22Rv1 (cell line): ENCODE measurements at regions not wholly inside any gene's neighbourhood (a gene's known extent, or its start where the extent isn't known, plus 50 kb on each side); places are given as distances from the start of the nearest gene placed in this dataset.

Source experiments
- H3K27ac ChIP-seq: fragments of 450-650 bp; 2 replicates; pipeline ENCODE4 v1.5.1; 2017
- ZFX ChIP-seq: fragments of 450-650 bp; IDR thresholded peaks from 2 replicates; pipeline ENCODE4 v1.6.1; 2017; ENCODE audit warnings: antibody characterized with exemption, borderline replicate concordance
- TF ChIP-seq, protein P1 (sequence below): fragments of 450-650 bp; IDR thresholded peaks from 2 replicates; pipeline ENCODE4 v1.5.1; 2017; ENCODE audit warnings: mild to moderate bottlenecking

DNA sequence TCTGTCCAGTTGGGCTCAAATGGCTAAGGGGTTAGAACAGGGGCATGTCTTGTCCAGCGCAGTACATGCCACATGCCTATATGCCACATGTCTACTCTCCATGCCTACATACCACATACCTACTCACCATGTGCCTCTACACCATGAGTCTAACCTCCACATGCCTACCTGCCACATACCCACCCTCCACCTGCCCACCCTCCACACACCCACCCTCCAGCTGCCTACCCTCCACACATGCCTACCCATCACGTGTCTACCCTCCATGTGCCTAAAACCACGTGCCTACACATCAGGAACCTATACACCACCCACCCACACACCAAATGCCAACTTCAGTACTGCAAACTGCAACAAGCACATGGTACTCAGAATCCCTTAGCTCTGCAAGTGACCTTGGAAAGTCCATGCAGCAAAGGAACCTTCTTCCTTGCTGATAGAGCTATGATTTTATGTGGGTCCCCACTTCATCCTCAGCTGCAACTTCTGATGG lies 113.0 kb upstream of the CST7 start:
- H3K27ac ChIP-seq, result no peak overlapping the region
- TF ChIP-seq, protein P1, sequence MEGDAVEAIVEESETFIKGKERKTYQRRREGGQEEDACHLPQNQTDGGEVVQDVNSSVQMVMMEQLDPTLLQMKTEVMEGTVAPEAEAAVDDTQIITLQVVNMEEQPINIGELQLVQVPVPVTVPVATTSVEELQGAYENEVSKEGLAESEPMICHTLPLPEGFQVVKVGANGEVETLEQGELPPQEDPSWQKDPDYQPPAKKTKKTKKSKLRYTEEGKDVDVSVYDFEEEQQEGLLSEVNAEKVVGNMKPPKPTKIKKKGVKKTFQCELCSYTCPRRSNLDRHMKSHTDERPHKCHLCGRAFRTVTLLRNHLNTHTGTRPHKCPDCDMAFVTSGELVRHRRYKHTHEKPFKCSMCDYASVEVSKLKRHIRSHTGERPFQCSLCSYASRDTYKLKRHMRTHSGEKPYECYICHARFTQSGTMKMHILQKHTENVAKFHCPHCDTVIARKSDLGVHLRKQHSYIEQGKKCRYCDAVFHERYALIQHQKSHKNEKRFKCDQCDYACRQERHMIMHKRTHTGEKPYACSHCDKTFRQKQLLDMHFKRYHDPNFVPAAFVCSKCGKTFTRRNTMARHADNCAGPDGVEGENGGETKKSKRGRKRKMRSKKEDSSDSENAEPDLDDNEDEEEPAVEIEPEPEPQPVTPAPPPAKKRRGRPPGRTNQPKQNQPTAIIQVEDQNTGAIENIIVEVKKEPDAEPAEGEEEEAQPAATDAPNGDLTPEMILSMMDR, result no peak
- no peak for TF ChIP-seq ZFX

DNA sequence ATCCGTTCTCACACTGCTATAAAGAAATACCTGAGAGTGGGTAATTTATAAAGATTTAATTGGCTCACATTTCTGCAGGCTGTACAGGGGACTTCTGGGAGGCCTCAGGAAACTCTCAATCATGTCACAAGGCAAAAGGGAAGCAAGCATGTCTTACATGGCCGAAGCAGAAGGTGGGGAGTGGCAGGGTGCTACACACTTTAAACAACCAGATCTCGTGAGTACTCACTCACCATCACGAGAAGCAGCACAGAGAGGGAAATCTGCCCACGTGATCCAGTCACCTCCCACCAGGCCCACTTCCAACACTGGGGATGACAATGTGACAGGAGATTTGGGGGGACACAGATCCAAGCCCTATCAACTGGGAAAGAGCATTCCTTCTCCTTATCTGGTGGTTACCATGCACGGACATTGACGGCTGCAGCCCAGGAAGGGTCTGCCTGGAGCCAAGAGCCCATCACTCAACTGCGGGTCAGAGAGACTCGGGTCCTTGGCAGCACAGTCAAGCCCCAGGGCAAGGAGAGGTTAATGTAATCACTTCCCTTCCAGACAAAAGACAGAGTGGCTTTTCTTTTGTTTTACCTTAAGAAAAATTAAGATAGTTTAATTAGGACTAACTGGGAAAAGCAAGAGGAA lies 112.3 kb upstream of the CST7 start:
- no peak overlapping the region for H3K27ac ChIP-seq

DNA sequence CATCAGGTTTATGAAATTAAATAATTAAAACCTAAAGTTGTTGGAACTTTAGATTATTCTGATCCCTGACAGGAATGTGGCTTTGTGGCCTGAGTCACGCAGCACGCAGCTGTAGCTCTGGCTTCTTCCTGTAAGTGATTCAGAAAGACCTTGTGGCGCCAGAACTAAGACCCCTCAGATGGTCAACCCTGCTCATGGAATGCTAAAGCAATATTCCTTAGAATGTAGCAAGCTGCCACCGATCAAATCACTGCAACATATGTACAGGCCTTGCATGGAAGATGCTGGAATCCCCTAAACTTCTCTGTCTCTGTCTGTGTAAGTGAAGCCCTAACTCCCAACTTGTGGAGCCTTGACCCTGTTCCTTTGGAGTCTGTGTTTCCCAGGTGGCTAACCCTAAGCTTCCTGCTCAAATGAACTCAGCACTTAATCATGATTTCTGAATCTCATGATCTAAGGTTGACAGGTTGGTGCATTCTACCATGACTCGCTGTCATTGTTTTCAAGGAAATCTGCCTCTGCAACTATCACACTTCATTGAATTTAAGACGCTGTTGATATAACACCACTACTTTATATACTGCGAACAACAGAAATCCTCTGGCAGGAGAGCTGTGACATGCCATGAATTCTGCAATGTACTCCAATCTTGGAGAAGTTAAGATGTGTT lies 111.2 kb upstream of the CST7 start:
- TF ChIP-seq, protein P1, result no peak
- no peak for TF ChIP-seq ZFX
- H3K27ac ChIP-seq, result no peak overlapping the region

More for the DNA sequence above, 112.3 kb upstream of the CST7 start:
- TF ChIP-seq ZFX, result no peak
- TF ChIP-seq, protein P1, result no peak

DNA sequence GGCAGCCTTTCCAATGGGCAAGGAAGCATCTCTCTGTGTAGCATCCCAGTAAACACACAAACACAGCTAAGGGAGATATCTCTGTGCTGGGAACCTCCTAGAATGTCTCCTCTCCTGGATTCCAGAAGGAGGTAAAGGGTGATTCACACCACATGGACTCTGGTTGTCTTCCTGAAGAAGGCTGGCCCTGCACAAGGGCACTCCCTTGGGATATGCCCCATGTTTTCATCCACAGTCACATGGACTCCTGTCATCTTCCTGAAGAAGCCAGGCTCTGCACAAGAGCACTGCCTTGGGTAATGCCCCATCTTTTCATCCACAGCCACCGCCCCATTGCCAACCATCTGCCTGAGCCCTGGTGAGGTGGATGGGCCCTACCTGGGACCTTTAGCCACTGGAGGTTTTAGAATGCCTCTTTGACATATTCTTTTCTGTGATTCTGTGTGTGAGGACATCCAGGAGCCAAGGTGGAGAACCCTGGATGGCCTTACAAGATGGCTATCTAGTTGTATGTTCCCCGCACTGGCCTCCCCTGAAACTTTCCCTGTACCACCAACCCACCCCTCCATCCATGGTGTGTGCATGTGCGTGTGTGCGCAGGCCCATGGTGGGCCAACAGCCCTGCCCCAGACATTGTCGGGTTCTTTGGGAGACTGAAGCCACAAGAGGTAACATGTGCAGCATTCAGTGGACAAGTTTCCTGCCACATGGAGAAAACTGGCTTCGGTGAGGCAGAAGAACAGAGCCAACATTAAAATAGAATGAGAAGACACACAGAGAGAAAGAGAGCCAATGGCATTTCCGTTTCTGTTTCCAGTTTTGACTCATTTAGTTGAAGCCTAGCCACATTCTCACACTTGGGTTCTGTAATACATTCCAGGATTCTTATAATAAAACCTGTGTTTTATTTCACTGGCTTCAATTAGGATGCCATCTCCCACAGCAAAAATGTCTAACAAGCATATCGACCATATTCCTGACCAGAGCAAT lies 110.2 kb upstream of the CST7 start:
- TF ChIP-seq, protein P1, result no peak
- TF ChIP-seq ZFX, result no peak
- no peak overlapping the region for H3K27ac ChIP-seq

DNA sequence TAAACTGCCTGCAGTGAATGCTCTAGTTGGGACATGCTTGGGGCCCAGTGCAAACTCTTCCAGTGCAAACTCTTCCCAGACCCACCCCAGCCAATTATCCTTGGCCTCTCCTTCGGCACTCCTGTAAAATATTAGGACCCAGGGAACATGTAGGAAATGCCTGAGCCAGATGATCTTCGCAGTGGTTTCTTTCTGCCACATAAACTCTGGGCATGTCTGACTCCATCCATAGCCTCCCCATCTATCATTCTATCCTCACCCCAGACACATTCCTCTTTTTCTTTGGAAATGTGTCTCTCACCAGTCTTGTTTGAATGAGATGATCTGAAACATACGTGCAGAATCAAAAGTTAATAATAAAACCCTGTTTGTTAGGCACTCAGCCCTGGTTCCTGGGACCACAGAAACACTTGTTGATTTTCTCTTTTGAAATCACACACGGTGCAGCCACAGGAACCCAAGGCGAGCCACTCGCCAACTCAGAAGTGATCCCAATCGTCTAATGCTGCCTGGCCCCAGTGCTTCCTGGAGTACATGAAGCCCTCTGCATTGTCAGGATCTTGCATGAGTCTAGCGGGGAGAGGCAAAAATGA lies 108.9 kb upstream of the CST7 start:
- no peak overlapping the region for H3K27ac ChIP-seq
- TF ChIP-seq ZFX, result no peak
- TF ChIP-seq, protein P1, result no peak

DNA sequence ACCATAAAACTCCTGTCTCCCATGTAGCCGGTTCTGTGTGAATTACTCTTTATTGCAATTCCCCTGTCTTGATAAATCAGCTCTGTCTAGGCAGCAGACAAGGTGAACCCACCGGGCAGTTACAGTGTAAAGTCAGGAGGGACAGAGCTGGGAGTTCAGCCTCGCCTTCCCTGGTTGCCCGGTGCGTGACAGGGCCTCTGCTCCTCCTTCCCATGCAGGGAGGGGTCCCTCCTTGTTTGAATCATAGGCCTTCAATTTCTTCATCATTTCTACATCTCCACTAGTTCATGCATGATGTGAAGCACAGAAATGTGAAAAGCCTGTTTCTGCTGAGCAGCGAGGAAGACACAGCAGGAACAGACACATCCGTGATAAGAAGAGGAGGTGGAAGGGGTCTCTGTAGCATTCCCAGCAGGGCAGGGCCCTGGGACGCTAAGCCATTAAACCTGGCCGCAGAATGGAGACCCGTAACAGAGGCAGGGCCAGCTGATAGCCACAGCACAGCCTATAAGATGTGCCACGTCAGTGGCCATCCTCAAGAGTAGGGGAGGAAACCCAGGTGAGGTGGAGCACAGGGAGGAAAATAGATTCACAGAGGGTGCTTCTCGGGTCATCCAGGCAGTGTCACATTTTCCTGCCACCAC lies 106.7 kb upstream of the CST7 start:
- H3K27ac ChIP-seq, result no peak overlapping the region
- TF ChIP-seq, protein P1, result no peak
- no peak for TF ChIP-seq ZFX
